Astrocyte (in vitro differentiated cells and primary cell): ENCODE measurements at regions not wholly inside any gene's neighbourhood (a gene's known extent, or its start where the extent isn't known, plus 50 kb on each side); places are given as distances from the start of the nearest gene placed in this dataset.

ENCODE experiments used
- DNase-seq: peaks from one replicate; pipeline ENCODE4 v3.0.0-alpha.2; 2010; ENCODE audit warnings: low read depth
- FAIRE-seq: peaks from 2 replicates; lab custom pipeline; 2011; peaks lifted over from hg19 to GRCh38; lab: Jason Lieb, UNC
- H2AFZ ChIP-seq: 2 replicates; pipeline ENCODE4 v1.6.0; 2012; ENCODE audit warnings: low read depth, low read length, inconsistent platforms
- H3K27ac ChIP-seq: 2 replicates; pipeline ENCODE4 v1.5.1; 2011; ENCODE audit warnings: low read depth, low read length, inconsistent platforms
- H3K27me3 ChIP-seq: 2 replicates; pipeline ENCODE4 v1.6.0; 2011; ENCODE audit warnings: low read length, inconsistent platforms; ENCODE audit not compliant: insufficient read depth
- H3K36me3 ChIP-seq: 2 replicates; pipeline ENCODE4 v1.5.1; 2011; ENCODE audit warnings: low read length, inconsistent platforms; ENCODE audit not compliant: insufficient read depth
- H3K4me1 ChIP-seq: 2 replicates; pipeline ENCODE4 v1.5.1; 2011; ENCODE audit warnings: low read length, inconsistent platforms; ENCODE audit not compliant: insufficient read depth
- H3K4me2 ChIP-seq: 2 replicates; pipeline ENCODE4 v1.6.0; 2012; ENCODE audit warnings: low read length, inconsistent platforms
- H3K4me3 ChIP-seq: 2 replicates; pipeline ENCODE4 v1.5.1; 2011; ENCODE audit warnings: low read depth, mild to moderate bottlenecking, low read length, inconsistent platforms; ENCODE audit not compliant: insufficient read depth
- H3K79me2 ChIP-seq: 2 replicates; pipeline ENCODE4 v1.6.0; 2012; ENCODE audit warnings: mild to moderate bottlenecking, low read length, inconsistent platforms; ENCODE audit not compliant: insufficient read depth
- H3K9ac ChIP-seq: 2 replicates; pipeline ENCODE4 v1.6.0; 2012; ENCODE audit warnings: mild to moderate bottlenecking, low read length, inconsistent platforms
- H3K9me3 ChIP-seq: 2 replicates; pipeline ENCODE4 v1.5.1; 2012; ENCODE audit warnings: low read depth, mild to moderate bottlenecking, low read length, inconsistent platforms; ENCODE audit not compliant: insufficient read depth
- H4K20me1 ChIP-seq: 2 replicates; pipeline ENCODE4 v1.6.0; 2012; ENCODE audit warnings: low read length, inconsistent platforms; ENCODE audit not compliant: insufficient read depth
- H3K27ac Mint-ChIP-seq: one replicate; pipeline ENCODE4 v1.8.0; 2021; ENCODE audit warnings: mild to moderate bottlenecking, mixed read lengths; ENCODE audit not compliant: unreplicated experiment
- H3K27me3 Mint-ChIP-seq: one replicate; pipeline ENCODE4 v1.8.0; 2021; ENCODE audit warnings: low read depth, mixed read lengths; ENCODE audit not compliant: unreplicated experiment
- H3K36me3 Mint-ChIP-seq: one replicate; pipeline ENCODE4 v1.8.0; 2021; ENCODE audit warnings: low read depth, mixed read lengths; ENCODE audit not compliant: unreplicated experiment
- H3K4me1 Mint-ChIP-seq: one replicate; pipeline ENCODE4 v1.8.0; 2021; ENCODE audit warnings: low read depth, mixed read lengths; ENCODE audit not compliant: unreplicated experiment
- H3K4me3 Mint-ChIP-seq: one replicate; pipeline ENCODE4 v1.8.0; 2021; ENCODE audit warnings: mild to moderate bottlenecking, moderate library complexity, mixed read lengths; ENCODE audit not compliant: unreplicated experiment
- H3K9me3 Mint-ChIP-seq: one replicate; pipeline ENCODE4 v1.8.0; 2021; ENCODE audit warnings: mild to moderate bottlenecking, mixed read lengths; ENCODE audit not compliant: unreplicated experiment
- CTCF ChIP-seq: IDR thresholded peaks from 2 replicates; pipeline ENCODE4 v1.5.1; 2011; ENCODE audit warnings: low read depth, mild to moderate bottlenecking, inconsistent platforms, low read length, moderate library complexity; ENCODE audit not compliant: insufficient read depth
- EZH2 ChIP-seq: IDR thresholded peaks from 2 replicates; pipeline ENCODE4 v1.6.1; 2012; ENCODE audit warnings: mild to moderate bottlenecking, low read length, inconsistent platforms; ENCODE audit not compliant: insufficient read depth

GRCh38 chr16:55389426-55390073 is 65.5 kb downstream of the IRX6 start:
- Mint-ChIP-seq H3K36me3 (no peaks in the 10 kb centered on the region), H3K4me1 (no peaks in the 10 kb centered on the region), H3K4me3 (no peak overlapping the region), H3K27me3 (peaks cover 13% of the 10 kb centered on the region), H3K9me3 (no peaks in the 10 kb centered on the region), H3K27ac (no peak overlapping the region)
- no peaks in the 10 kb centered on the region for H3K4me1 ChIP-seq
- no peaks in the 10 kb centered on the region for H3K27me3 ChIP-seq
- H3K4me2 ChIP-seq: no peak overlapping the region
- no peak overlapping the region for H2AFZ ChIP-seq
- TF ChIP-seq EZH2 (no peak), CTCF (no peak)
- no peak overlapping the region for H3K4me3 ChIP-seq
- H3K36me3 ChIP-seq: no peaks in the 10 kb centered on the region
- H3K9me3 ChIP-seq: no peaks in the 10 kb centered on the region
- no peak overlapping the region for H3K9ac ChIP-seq
- FAIRE-seq (no peak), DNase-seq (no peak)
- no peak overlapping the region for H3K27ac ChIP-seq
- H3K79me2 ChIP-seq: no peaks in the 10 kb centered on the region
- H4K20me1 ChIP-seq: no peaks in the 10 kb centered on the region

- H3K4me1 Mint-ChIP-seq: no peaks in the 10 kb centered on the region
These were observed 66.7 kb downstream of the IRX6 start for GRCh38 chr16:55390630-55391237.

More at GRCh38 chr16:55390630-55391237, 66.7 kb downstream of the IRX6 start:
- H3K27ac ChIP-seq: no peak overlapping the region
- no peak overlapping the region for H2AFZ ChIP-seq
- Mint-ChIP-seq H3K36me3 (no peaks in the 10 kb centered on the region), H3K27me3 (peaks cover 13% of the 10 kb centered on the region), H3K27ac (no peak overlapping the region), H3K9me3 (no peaks in the 10 kb centered on the region), H3K4me3 (no peak overlapping the region)
- no peaks in the 10 kb centered on the region for H3K27me3 ChIP-seq
- no peaks in the 10 kb centered on the region for H3K9me3 ChIP-seq
- H3K9ac ChIP-seq: no peak overlapping the region
- H3K79me2 ChIP-seq: no peaks in the 10 kb centered on the region
- no peak for FAIRE-seq
- H3K4me3 ChIP-seq: no peak overlapping the region
- no peak for DNase-seq
- no peaks in the 10 kb centered on the region for H3K36me3 ChIP-seq
- no peaks in the 10 kb centered on the region for H4K20me1 ChIP-seq
- H3K4me2 ChIP-seq: no peak overlapping the region
- no peaks in the 10 kb centered on the region for H3K4me1 ChIP-seq
- no peak for TF ChIP-seq CTCF
- TF ChIP-seq EZH2: no peak
